Neural cell (in vitro differentiated cells): ENCODE measurements at regions not wholly inside any gene's neighbourhood (a gene's known extent, or its start where the extent isn't known, plus 50 kb on each side); places are given as distances from the start of the nearest gene placed in this dataset.

Experiments used
- H2AFZ ChIP-seq: fragments of 200-600, 300-800 bp; sonication (generic), shearing (Covaris generic); 2 replicates; pipeline ENCODE4 v1.6.0; 2014; ENCODE audit warnings: low read depth, mild to moderate bottlenecking, antibody characterized with exemption, low read length, moderate library complexity
- H3F3A ChIP-seq: fragments of 200-600 bp; shearing (Covaris generic); 2 replicates; pipeline ENCODE4 v1.6.1; 2016; ENCODE audit warnings: mild to moderate bottlenecking, moderate library complexity, mixed read lengths, antibody characterized with exemption, low read length; ENCODE audit not compliant: insufficient read depth, poor library complexity, severe bottlenecking
- H3K27ac ChIP-seq: fragments of 200-600, 300-800 bp; sonication (generic), shearing (Covaris generic); 2 replicates; pipeline ENCODE4 v1.5.1; 2014; ENCODE audit warnings: mild to moderate bottlenecking, low read length, moderate library complexity
- H3K27me3 ChIP-seq: fragments of 300-800, 200-600 bp; sonication (generic), shearing (Covaris generic); 2 replicates; pipeline ENCODE4 v1.6.0; 2014; ENCODE audit warnings: mild to moderate bottlenecking, low read depth, low read length, moderate library complexity; ENCODE audit not compliant: insufficient read depth
- H3K36me3 ChIP-seq: fragments of 300-800, 200-600 bp; sonication (generic), shearing (Covaris generic); 2 replicates; pipeline ENCODE4 v1.5.1; 2014; ENCODE audit warnings: mild to moderate bottlenecking, antibody characterized with exemption, low read length, moderate library complexity; ENCODE audit not compliant: insufficient read depth
- H3K4me2 ChIP-seq: fragments of 300-800, 200-600 bp; sonication (generic), shearing (Covaris generic); 2 replicates; pipeline ENCODE4 v1.6.0; 2014; ENCODE audit warnings: mild to moderate bottlenecking, low read length
- H3K4me3 ChIP-seq: fragments of 300-800, 200-600 bp; sonication (generic), shearing (Covaris generic); 2 replicates; pipeline ENCODE4 v1.5.1; 2014; ENCODE audit warnings: mild to moderate bottlenecking, low read length, moderate library complexity
- H3K79me2 ChIP-seq: fragments of 200-600 bp; shearing (Covaris generic); replicated peaks from 2 replicates; pipeline ENCODE4 v1.6.0; 2014; ENCODE audit warnings: mild to moderate bottlenecking, low read length, moderate library complexity; ENCODE audit not compliant: insufficient read depth
- H3K9ac ChIP-seq: fragments of 300-800, 200-600 bp; sonication (generic), shearing (Covaris generic); 2 replicates; pipeline ENCODE4 v1.6.1; 2016; ENCODE audit warnings: mild to moderate bottlenecking, low read length, mixed read lengths
- H3K9me2 ChIP-seq: fragments of 200-600 bp; shearing (Covaris generic); 2 replicates; pipeline ENCODE4 v1.6.1; 2016; ENCODE audit warnings: mild to moderate bottlenecking, low read length, mixed read lengths; ENCODE audit not compliant: insufficient read depth
- H3K9me3 ChIP-seq: fragments of 200-600, 300-800 bp; sonication (generic), shearing (Covaris generic); 2 replicates; pipeline ENCODE4 v1.6.1; 2016; ENCODE audit warnings: mild to moderate bottlenecking, mixed run types, low read length, moderate library complexity, mixed read lengths
- H4K20me1 ChIP-seq: fragments of 200-600 bp; shearing (Covaris generic); 2 replicates; pipeline ENCODE4 v1.6.1; 2016; ENCODE audit warnings: mild to moderate bottlenecking, mixed run types; ENCODE audit not compliant: insufficient read depth
- EP300 ChIP-seq: fragments of 450-650 bp; conservative IDR thresholded peaks from 2 replicates; pipeline ENCODE4 v1.6.1; 2014; ENCODE audit warnings: antibody characterized with exemption, mild to moderate bottlenecking, moderate library complexity; ENCODE audit not compliant: poor library complexity, severe bottlenecking
- EZH2 ChIP-seq: fragments of 200-600, 300-800 bp; shearing (Covaris generic), sonication (generic); IDR thresholded peaks from 2 replicates; pipeline ENCODE4 v1.6.1; 2014; ENCODE audit warnings: antibody characterized with exemption, low read length, borderline replicate concordance, mild to moderate bottlenecking; ENCODE audit not compliant: insufficient read depth, poor library complexity, severe bottlenecking
- MXI1 ChIP-seq: fragments of 450-650 bp; conservative IDR thresholded peaks from 2 replicates; pipeline ENCODE4 v1.6.1; 2014; ENCODE audit warnings: antibody characterized with exemption, mild to moderate bottlenecking; ENCODE audit not compliant: poor library complexity, severe bottlenecking
- POLR2AphosphoS5 ChIP-seq: IDR thresholded peaks from 2 replicates; pipeline ENCODE4 v1.6.1; 2012
- RAD21 ChIP-seq: fragments of 450-650 bp; conservative IDR thresholded peaks from 2 replicates; pipeline ENCODE4 v1.6.1; 2014; ENCODE audit warnings: antibody characterized with exemption, mild to moderate bottlenecking, moderate library complexity
- REST ChIP-seq: IDR thresholded peaks from 2 replicates; pipeline ENCODE4 v1.6.1; 2012; ENCODE audit warnings: borderline replicate concordance
- SMC3 ChIP-seq: fragments of 450-650 bp; conservative IDR thresholded peaks from 2 replicates; pipeline ENCODE4 v1.6.1; 2014; ENCODE audit warnings: antibody characterized with exemption, mild to moderate bottlenecking, moderate library complexity; ENCODE audit not compliant: poor library complexity
- TAF1 ChIP-seq: IDR thresholded peaks from 2 replicates; pipeline ENCODE4 v1.6.1; 2012; ENCODE audit warnings: low read depth
- TF ChIP-seq, protein P1 (sequence below): fragments of 450-650 bp; IDR thresholded peaks from 2 replicates; pipeline ENCODE4 v1.5.1; 2014; ENCODE audit warnings: antibody characterized with exemption, mild to moderate bottlenecking, moderate library complexity; ENCODE audit not compliant: poor library complexity, severe bottlenecking

DNA sequence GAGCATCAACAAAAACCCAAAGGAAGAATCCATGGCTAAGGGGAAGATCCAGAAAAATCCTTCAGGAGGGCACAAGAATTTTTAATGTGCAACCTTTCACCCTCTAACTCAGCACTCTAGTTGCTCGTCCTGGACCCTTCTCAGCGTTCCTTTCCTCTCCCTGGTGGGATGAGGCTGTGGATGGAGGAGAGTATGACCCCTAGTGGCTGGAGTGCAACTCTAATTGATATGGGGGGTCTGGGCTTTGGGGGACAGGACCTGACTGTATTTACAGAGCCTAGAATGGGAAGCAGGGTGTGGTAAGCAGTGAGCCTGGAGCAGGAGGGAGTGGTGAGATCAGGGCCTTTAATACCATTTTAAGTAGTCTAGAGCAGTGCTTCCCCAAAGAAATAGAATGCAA, 83.9 kb upstream of the CEP85L start:
- H2AFZ ChIP-seq = no peak overlapping the region
- H4K20me1 ChIP-seq = no peaks in the 10 kb centered on the region
- no peak overlapping the region for H3K4me3 ChIP-seq
- H3K9ac ChIP-seq = no peak overlapping the region
- H3K4me2 ChIP-seq = no peak overlapping the region
- no peaks in the 10 kb centered on the region for H3K9me2 ChIP-seq
- H3K79me2 ChIP-seq = no peaks in the 10 kb centered on the region
- no peaks in the 10 kb centered on the region for H3K27me3 ChIP-seq
- H3K9me3 ChIP-seq = no peaks in the 10 kb centered on the region
- no peak overlapping the region for H3K27ac ChIP-seq
- H3K36me3 ChIP-seq = no peaks in the 10 kb centered on the region
- TF ChIP-seq MXI1 (no peak), TAF1 (no peak), EP300 (no peak), SMC3 (no peak), POLR2AphosphoS5 (no peak), RAD21 (no peak), EZH2 (no peak), REST (no peak)
- TF ChIP-seq, protein P1, sequence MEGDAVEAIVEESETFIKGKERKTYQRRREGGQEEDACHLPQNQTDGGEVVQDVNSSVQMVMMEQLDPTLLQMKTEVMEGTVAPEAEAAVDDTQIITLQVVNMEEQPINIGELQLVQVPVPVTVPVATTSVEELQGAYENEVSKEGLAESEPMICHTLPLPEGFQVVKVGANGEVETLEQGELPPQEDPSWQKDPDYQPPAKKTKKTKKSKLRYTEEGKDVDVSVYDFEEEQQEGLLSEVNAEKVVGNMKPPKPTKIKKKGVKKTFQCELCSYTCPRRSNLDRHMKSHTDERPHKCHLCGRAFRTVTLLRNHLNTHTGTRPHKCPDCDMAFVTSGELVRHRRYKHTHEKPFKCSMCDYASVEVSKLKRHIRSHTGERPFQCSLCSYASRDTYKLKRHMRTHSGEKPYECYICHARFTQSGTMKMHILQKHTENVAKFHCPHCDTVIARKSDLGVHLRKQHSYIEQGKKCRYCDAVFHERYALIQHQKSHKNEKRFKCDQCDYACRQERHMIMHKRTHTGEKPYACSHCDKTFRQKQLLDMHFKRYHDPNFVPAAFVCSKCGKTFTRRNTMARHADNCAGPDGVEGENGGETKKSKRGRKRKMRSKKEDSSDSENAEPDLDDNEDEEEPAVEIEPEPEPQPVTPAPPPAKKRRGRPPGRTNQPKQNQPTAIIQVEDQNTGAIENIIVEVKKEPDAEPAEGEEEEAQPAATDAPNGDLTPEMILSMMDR = no peak
- H3F3A ChIP-seq = no peaks in the 10 kb centered on the region

DNA sequence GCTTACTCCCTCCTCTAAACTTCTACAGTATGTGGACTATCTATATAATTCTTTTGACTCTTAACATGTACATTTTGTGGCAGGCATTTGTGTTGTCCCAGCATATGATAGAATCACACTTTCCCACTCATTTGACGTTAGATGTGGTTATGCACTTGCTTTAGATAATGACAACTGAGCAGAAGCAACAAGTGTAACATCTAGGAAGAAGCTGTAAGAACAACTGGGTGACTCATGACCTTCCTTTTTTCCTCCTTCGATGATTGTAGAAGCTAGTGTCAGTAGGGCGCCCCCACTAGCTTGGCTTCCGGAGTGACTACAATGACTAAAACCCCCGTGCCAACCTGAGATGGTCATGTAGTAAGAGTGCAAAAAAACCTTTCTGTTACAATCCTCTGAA, 74.6 kb upstream of the CEP85L start:
- Histone ChIP-seq H3K79me2 (no peaks in the 10 kb centered on the region), H3K27me3 (no peaks in the 10 kb centered on the region), H3K36me3 (no peaks in the 10 kb centered on the region), H4K20me1 (no peaks in the 10 kb centered on the region), H3K9me3 (no peaks in the 10 kb centered on the region), H3K4me2 (no peak overlapping the region), H3K9ac (no peak overlapping the region), H3K4me3 (no peak overlapping the region), H2AFZ (no peak overlapping the region), H3F3A (no peaks in the 10 kb centered on the region), H3K27ac (no peak overlapping the region), H3K9me2 (no peaks in the 10 kb centered on the region)
- TF ChIP-seq SMC3 (no peak), POLR2AphosphoS5 (no peak), EP300 (no peak), RAD21 (no peak), REST (no peak), TAF1 (no peak), MXI1 (no peak), EZH2 (no peak)
- TF ChIP-seq, protein P1 = no peak
